ENCODE measurements at regions not wholly inside any gene's neighbourhood (a gene's known extent, or its start where the extent isn't known, plus 50 kb on each side); places are given as distances from the start of the nearest gene placed in this dataset.

DNA sequence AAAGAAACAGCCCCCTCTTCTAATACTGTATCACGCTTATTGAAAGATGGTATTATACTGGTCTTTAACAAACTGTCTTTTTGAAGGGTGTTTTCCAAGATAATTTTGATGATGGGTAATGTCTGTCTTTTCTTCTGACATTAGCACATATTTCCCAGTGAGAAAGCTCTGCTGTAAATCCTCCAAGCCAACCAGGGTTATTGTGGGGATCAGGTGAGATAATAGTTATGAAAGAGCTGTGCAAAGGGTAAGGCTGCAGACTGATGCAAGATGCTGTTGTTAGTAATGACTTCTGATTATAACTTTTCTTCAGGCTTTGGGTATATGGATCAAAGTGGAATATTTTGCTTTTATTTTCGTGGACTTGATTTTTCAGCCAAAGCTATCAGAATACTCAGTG is 581.7 kb downstream of the REEP3 start:
- no peak for ATAC-seq (ENCODE audit: low FRiP score)
- DNase-seq: no peak
- Histone ChIP-seq H3K4me3 (ENCODE audit: low read length in 2 of 2) (no peak overlapping the region), H3K36me3 (ENCODE audit: control insufficient read depth in 1 of 2, insufficient read depth in 2 of 2, low read length in 1 of 2) (no peaks in the 10 kb centered on the region), H3K4me1 (ENCODE audit: control insufficient read depth in 1 of 2, insufficient read depth in 2 of 2, low read length in 2 of 2) (no peaks in the 10 kb centered on the region), H3K27ac (ENCODE audit: low read depth in 1 of 2, low read length in 2 of 2) (no peak overlapping the region), H3K9me3 (ENCODE audit: control insufficient read depth, low read length) (no peaks in the 10 kb centered on the region), H3K27me3 (ENCODE audit: control insufficient read depth in 1 of 2, insufficient read depth in 2 of 2, low read length in 1 of 2) (no peaks in the 10 kb centered on the region)
- intact Hi-C loops (cut with DNase I): no loop called here
- 94 to 97% methylated on average over 2 of the region's 2 CpGs for WGBS, 2 donors

DNA sequence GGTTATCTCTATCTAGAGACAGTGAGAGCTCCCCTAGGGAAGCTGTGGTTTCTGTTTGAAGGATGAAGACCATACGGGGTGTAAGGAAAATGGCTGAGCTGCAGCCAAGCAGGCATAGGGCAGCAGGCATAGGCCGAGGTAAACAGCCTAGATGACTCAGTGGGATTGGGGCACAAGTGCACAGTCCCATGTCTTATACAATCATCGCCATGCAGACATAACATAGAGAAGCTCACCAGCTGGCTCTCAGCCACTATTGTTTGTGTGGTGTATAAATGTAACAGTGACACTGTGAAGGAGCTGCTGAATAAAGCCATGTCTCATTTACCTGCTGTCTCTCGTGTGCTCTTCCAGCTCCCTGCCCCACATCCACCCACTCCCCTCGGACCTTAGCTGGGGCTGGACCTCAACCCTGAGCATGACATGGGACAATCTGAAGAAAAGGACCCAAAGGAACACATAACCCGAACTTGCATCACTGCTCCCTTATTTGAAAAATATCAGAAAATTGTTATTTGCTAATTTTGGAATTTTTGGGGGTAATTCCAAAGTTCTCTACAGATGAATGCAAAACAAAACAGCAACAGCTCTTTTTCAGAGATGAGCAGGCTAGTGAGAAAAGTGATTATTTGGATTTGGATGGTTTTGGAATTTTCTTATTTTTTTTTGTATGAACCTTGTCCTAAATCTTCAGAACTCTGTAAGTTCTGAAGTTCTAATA is 582.7 kb downstream of the REEP3 start:
- Histone ChIP-seq H3K36me3 (ENCODE audit: control insufficient read depth in 1 of 2, insufficient read depth in 2 of 2, low read length in 1 of 2) (no peaks in the 10 kb centered on the region), H3K4me3 (ENCODE audit: low read length in 2 of 2) (no peak overlapping the region), H3K4me1 (ENCODE audit: control insufficient read depth in 1 of 2, insufficient read depth in 2 of 2, low read length in 2 of 2) (no peaks in the 10 kb centered on the region), H3K27me3 (ENCODE audit: control insufficient read depth in 1 of 2, insufficient read depth in 2 of 2, low read length in 1 of 2) (no peaks in the 10 kb centered on the region), H3K9me3 (ENCODE audit: control insufficient read depth, low read length) (no peaks in the 10 kb centered on the region), H3K27ac (ENCODE audit: low read depth in 1 of 2, low read length in 2 of 2) (no peak overlapping the region)
- DNase-seq: no peak
- intact Hi-C loops (cut with DNase I): no loop called here
- WGBS, 2 donors: 86 to 90% methylated on average over 6 of the region's 6 CpGs
- no peak for ATAC-seq (ENCODE audit: low FRiP score)

DNA sequence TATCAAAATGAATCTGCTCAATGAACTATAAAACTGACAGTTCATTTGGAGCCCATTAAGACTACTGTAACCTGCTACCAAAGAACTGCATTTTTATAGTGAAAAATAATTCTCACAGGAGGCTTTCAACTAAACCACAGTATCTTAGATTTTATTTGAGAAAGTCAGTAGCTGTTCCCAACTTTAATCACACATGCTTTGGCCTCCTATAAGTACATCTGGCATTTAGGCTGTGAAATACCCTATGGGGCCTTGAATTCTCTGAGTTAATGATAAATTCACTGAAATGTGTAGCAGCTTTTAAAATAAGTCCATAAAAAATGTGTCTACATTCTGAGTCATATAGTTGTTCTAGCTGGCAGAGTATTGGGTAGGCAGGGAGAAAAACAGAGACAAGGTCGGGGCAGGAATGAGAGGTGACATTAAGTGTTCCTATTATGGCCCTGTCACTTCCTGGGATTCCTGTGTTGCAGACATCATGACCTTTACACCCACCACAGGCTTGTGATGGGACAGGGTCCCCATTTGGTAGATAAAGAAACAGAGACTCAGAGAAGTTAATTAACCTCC is 588.8 kb downstream of the REEP3 start:
- no peaks in the 10 kb centered on the region for H3K9me3 ChIP-seq (ENCODE audit: control insufficient read depth, low read length)
- 22 to 31% methylated on average over 1 of the region's 1 CpG for WGBS, 2 donors
- no peaks in the 10 kb centered on the region for H3K4me1 ChIP-seq (ENCODE audit: control insufficient read depth in 1 of 2, insufficient read depth in 2 of 2, low read length in 2 of 2)
- H3K4me3 ChIP-seq (ENCODE audit: low read length in 2 of 2): no peak overlapping the region
- H3K36me3 ChIP-seq (ENCODE audit: control insufficient read depth in 1 of 2, insufficient read depth in 2 of 2, low read length in 1 of 2): no peaks in the 10 kb centered on the region
- no peak overlapping the region for H3K27ac ChIP-seq (ENCODE audit: low read depth in 1 of 2, low read length in 2 of 2)
- ATAC-seq (ENCODE audit: low FRiP score): no peak
- no peak for DNase-seq
- H3K27me3 ChIP-seq (ENCODE audit: control insufficient read depth in 1 of 2, insufficient read depth in 2 of 2, low read length in 1 of 2): no peaks in the 10 kb centered on the region
- intact Hi-C loops (cut with DNase I): no loop called here

DNA sequence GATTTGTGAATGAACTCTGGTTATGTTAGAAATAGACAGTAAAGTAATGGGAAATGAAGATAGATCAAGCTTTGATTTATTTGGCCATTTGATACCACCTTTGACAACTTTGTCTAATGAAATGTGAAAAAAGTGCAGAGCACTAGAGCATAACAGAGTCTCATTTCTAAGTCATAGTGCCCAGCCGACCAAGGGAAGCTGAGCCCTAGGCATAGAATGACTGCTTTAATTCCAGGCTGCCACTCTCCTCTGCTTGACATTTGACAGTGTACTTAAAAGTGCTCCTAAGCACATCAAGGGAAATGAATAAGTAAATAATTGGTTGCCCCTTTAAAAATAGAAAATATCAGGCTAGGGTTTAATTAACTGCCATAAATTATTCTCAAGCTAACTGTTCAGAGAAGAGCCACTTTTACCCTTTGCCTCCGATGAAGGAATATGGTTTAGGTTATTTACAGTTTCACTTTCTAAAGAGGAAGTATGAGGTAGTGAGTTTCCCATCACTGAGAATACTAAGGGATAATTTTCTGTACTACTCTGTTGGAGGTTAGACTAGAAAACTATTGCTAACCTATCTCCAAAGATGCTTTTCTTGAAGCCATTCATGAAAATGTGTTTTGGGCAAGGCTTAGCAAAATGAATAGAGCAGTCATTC is 591.6 kb downstream of the REEP3 start:
- no peaks in the 10 kb centered on the region for H3K4me1 ChIP-seq (ENCODE audit: control insufficient read depth in 1 of 2, insufficient read depth in 2 of 2, low read length in 2 of 2)
- no peak overlapping the region for H3K4me3 ChIP-seq (ENCODE audit: low read length in 2 of 2)
- ATAC-seq (ENCODE audit: low FRiP score) (no peak), DNase-seq (no peak)
- intact Hi-C loops (cut with DNase I): no loop called here
- no peaks in the 10 kb centered on the region for H3K27me3 ChIP-seq (ENCODE audit: control insufficient read depth in 1 of 2, insufficient read depth in 2 of 2, low read length in 1 of 2)
- H3K27ac ChIP-seq (ENCODE audit: low read depth in 1 of 2, low read length in 2 of 2): no peak overlapping the region
- WGBS, 2 donors: 50 to 54% methylated on average over 2 of the region's 2 CpGs
- H3K36me3 ChIP-seq (ENCODE audit: control insufficient read depth in 1 of 2, insufficient read depth in 2 of 2, low read length in 1 of 2): no peaks in the 10 kb centered on the region
- no peaks in the 10 kb centered on the region for H3K9me3 ChIP-seq (ENCODE audit: control insufficient read depth, low read length)

DNA sequence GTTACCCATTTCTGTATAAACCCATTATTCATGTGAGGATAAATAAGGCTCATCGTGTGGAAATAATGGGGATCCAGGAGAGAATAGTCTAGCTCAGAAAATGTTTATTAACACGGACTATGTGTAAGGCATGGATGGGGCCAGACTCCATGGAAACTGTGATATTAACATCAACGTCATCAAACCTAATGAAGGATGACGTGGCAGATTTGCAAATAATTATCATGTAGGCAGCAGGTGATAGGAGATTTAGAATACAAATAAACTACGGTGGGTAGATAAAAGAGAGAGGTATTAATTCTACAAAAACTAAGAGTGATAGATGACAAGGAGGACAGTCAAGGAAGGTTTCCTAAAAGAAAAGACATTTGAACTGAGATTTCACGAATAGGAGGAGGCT is 592.2 kb downstream of the REEP3 start:
- DNase-seq: no peak

DNA sequence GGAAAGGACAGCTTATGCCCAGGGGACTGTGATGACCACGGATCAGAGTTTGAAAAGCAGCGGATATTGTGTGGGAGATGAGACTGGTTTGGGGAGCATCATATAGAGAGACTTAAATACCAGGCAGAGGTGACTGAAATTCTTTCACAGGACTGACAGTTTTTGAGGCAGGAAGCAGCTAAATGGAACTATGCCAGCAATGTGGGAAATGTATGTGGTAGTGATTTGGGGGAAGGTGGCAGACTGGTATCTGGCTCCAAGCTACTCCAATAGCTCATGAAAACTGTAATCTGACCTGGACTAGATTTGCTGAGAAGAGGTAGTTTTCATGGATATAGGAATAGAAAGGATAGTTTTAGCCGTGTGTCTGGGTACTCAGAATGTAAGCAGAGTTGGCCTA is 592.6 kb downstream of the REEP3 start:
- WGBS, 2 donors: 72 to 78% methylated on average over 3 of the region's 3 CpGs
- Histone ChIP-seq H3K27me3 (ENCODE audit: control insufficient read depth in 1 of 2, insufficient read depth in 2 of 2, low read length in 1 of 2) (no peaks in the 10 kb centered on the region), H3K9me3 (ENCODE audit: control insufficient read depth, low read length) (no peaks in the 10 kb centered on the region), H3K36me3 (ENCODE audit: control insufficient read depth in 1 of 2, insufficient read depth in 2 of 2, low read length in 1 of 2) (no peaks in the 10 kb centered on the region), H3K4me1 (ENCODE audit: control insufficient read depth in 1 of 2, insufficient read depth in 2 of 2, low read length in 2 of 2) (no peaks in the 10 kb centered on the region), H3K27ac (ENCODE audit: low read depth in 1 of 2, low read length in 2 of 2) (no peak overlapping the region), H3K4me3 (ENCODE audit: low read length in 2 of 2) (no peak overlapping the region)
- intact Hi-C loops (cut with DNase I): no loop called here
- no peak for DNase-seq
- no peak for ATAC-seq (ENCODE audit: low FRiP score)

More for the DNA sequence above, 592.2 kb downstream of the REEP3 start:
- no peak overlapping the region for H3K4me3 ChIP-seq (ENCODE audit: low read length in 2 of 2)
- H3K27ac ChIP-seq (ENCODE audit: low read depth in 1 of 2, low read length in 2 of 2): no peak overlapping the region
- H3K27me3 ChIP-seq (ENCODE audit: control insufficient read depth in 1 of 2, insufficient read depth in 2 of 2, low read length in 1 of 2): no peaks in the 10 kb centered on the region
- no peaks in the 10 kb centered on the region for H3K9me3 ChIP-seq (ENCODE audit: control insufficient read depth, low read length)
- 82 to 84% methylated on average over 6 of the region's 6 CpGs for WGBS, 2 donors
- intact Hi-C loops (cut with DNase I): no loop called here
- no peaks in the 10 kb centered on the region for H3K36me3 ChIP-seq (ENCODE audit: control insufficient read depth in 1 of 2, insufficient read depth in 2 of 2, low read length in 1 of 2)
- H3K4me1 ChIP-seq (ENCODE audit: control insufficient read depth in 1 of 2, insufficient read depth in 2 of 2, low read length in 2 of 2): no peaks in the 10 kb centered on the region
- ATAC-seq (ENCODE audit: low FRiP score): no peak

DNA sequence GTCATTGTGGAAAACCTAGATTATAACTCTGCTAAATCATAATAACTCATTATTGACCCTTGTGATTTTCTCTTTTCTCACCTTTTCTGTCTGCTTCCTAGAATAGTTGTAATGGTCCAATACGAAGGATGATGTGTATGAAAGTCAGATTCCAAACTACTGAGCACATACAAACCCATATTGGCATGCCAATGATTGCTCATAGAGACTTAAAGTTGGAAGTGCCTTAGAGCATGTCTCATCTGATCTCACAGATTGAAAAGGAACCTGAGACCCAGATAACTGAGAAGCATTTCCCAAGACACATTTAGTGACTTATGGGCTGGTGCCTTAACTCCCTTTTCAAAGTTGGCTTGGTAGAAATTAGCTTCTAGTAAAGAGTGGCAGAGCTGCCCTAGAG is 594.3 kb downstream of the REEP3 start:
- no peak for ATAC-seq (ENCODE audit: low FRiP score)
- intact Hi-C loops (cut with DNase I): no loop called here
- no peak overlapping the region for H3K4me3 ChIP-seq (ENCODE audit: low read length in 2 of 2)
- no peaks in the 10 kb centered on the region for H3K4me1 ChIP-seq (ENCODE audit: control insufficient read depth in 1 of 2, insufficient read depth in 2 of 2, low read length in 2 of 2)
- H3K9me3 ChIP-seq (ENCODE audit: control insufficient read depth, low read length): no peaks in the 10 kb centered on the region
- H3K36me3 ChIP-seq (ENCODE audit: control insufficient read depth in 1 of 2, insufficient read depth in 2 of 2, low read length in 1 of 2): no peaks in the 10 kb centered on the region
- 62 to 64% methylated on average over 1 of the region's 1 CpG for WGBS, 2 donors
- H3K27me3 ChIP-seq (ENCODE audit: control insufficient read depth in 1 of 2, insufficient read depth in 2 of 2, low read length in 1 of 2): no peaks in the 10 kb centered on the region
- H3K27ac ChIP-seq (ENCODE audit: low read depth in 1 of 2, low read length in 2 of 2): no peak overlapping the region
- no peak for DNase-seq

DNA sequence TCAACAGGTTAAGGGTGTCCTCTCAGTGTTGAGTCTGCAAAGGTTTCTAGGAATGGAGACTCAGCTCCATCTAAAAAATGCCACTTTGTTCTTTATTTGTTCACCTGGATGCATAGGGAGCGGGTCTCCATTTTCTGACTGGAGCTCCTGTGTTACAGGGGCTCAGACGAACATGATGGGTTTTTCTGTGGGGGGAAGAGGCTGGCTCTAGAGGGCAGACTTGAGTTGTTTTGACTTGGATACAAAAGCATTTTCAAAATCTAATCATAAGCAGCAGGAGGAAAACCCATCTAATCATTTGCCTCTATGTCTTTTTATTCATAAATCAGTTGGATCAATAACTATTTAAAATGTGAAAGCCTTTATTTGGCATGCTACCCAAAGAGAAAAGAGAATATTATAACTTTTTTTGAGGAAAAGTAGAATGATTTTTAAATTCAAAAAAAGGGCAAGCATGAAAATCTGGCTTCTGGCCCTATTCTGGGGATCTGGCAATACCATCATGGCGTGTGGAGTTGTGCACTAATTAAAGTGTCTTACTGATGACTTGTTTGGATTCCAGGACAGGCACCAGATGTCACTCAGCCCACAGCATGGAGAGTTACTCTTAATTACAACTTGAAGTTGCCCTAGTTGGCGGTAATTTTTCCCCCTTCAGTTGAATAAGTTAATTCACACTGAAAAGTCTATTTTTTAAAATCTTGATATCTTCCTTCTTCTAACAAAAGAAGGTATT is 594.9 kb downstream of the REEP3 start:
- no peaks in the 10 kb centered on the region for H3K9me3 ChIP-seq (ENCODE audit: control insufficient read depth, low read length)
- no peak for DNase-seq
- WGBS, 2 donors: 56 to 57% methylated on average over 4 of the region's 4 CpGs

More for the DNA sequence above, 594.9 kb downstream of the REEP3 start:
- no peaks in the 10 kb centered on the region for H3K4me1 ChIP-seq (ENCODE audit: control insufficient read depth in 1 of 2, insufficient read depth in 2 of 2, low read length in 2 of 2)
- no peaks in the 10 kb centered on the region for H3K36me3 ChIP-seq (ENCODE audit: control insufficient read depth in 1 of 2, insufficient read depth in 2 of 2, low read length in 1 of 2)
- no peak overlapping the region for H3K4me3 ChIP-seq (ENCODE audit: low read length in 2 of 2)
- intact Hi-C loops (cut with DNase I): no loop called here
- no peak for ATAC-seq (ENCODE audit: low FRiP score)
- no peak overlapping the region for H3K27ac ChIP-seq (ENCODE audit: low read depth in 1 of 2, low read length in 2 of 2)
- H3K27me3 ChIP-seq (ENCODE audit: control insufficient read depth in 1 of 2, insufficient read depth in 2 of 2, low read length in 1 of 2): no peaks in the 10 kb centered on the region

All from aorta (tissue), 5 donors.